SU-DHL-6 (cell line): ENCODE measurements at regions not wholly inside any gene's neighbourhood (a gene's known extent, or its start where the extent isn't known, plus 50 kb on each side); places are given as distances from the start of the nearest gene placed in this dataset.
A peak's percentile ranks its signal among the peaks of the same experiment; 100 is the strongest.

Experiments used
- H2AFZ ChIP-seq: fragments of 200-600 bp; sonication (generic); 2 replicates; pipeline ENCODE4 v1.6.1; 2014; ENCODE audit warnings: low read depth, mild to moderate bottlenecking, moderate library complexity, mixed read lengths, antibody characterized with exemption, low read length; ENCODE audit not compliant: severe bottlenecking
- H3F3A ChIP-seq: fragments of 200-600 bp; shearing (Covaris generic); 2 replicates; pipeline ENCODE4 v1.6.0; 2016; ENCODE audit warnings: antibody characterized with exemption, mild to moderate bottlenecking; ENCODE audit not compliant: insufficient read depth
- H3K27ac ChIP-seq: fragments of 200-600 bp; sonication (generic); 2 replicates; pipeline ENCODE4 v1.5.1; 2016; ENCODE audit warnings: low read depth, mild to moderate bottlenecking, low read length, moderate library complexity, mixed read lengths
- H3K27me3 ChIP-seq: fragments of 200-600 bp; sonication (generic), shearing (Covaris generic); 2 replicates; pipeline ENCODE4 v1.6.0; 2014; ENCODE audit warnings: mild to moderate bottlenecking, low read length
- H3K36me3 ChIP-seq: fragments of 200-600 bp; sonication (generic); 2 replicates; pipeline ENCODE4 v1.6.1; 2014; ENCODE audit warnings: mild to moderate bottlenecking, low read length, mixed read lengths
- H3K4me2 ChIP-seq: fragments of 300-600, 200-600 bp; shearing (Covaris generic), sonication (generic); 2 replicates; pipeline ENCODE4 v1.6.0; 2014; ENCODE audit warnings: low read length, low read depth, mild to moderate bottlenecking; ENCODE audit not compliant: poor library complexity, severe bottlenecking
- H3K4me3 ChIP-seq: fragments of 200-600 bp; sonication (generic); 2 replicates; pipeline ENCODE4 v1.5.1; 2014; ENCODE audit warnings: antibody characterized with exemption, low read length, mild to moderate bottlenecking, mixed read lengths; ENCODE audit not compliant: insufficient read depth, poor library complexity, severe bottlenecking
- H3K79me2 ChIP-seq: fragments of 200-600 bp; sonication (generic); 2 replicates; pipeline ENCODE4 v1.6.1; 2014; ENCODE audit warnings: mild to moderate bottlenecking, low read length, moderate library complexity; ENCODE audit not compliant: insufficient read depth
- H3K9ac ChIP-seq: fragments of 200-600 bp; sonication (generic); 2 replicates; pipeline ENCODE4 v1.7.0; 2014; ENCODE audit warnings: mild to moderate bottlenecking, low read length
- H3K9me2 ChIP-seq: fragments of 200-600 bp; sonication (generic); replicated peaks from 2 replicates; pipeline ENCODE4 v1.6.1; 2014; ENCODE audit warnings: low read length; ENCODE audit not compliant: insufficient read depth
- H3K9me3 ChIP-seq: fragments of 200-600 bp; sonication (generic); 2 replicates; pipeline ENCODE4 v1.6.1; 2014; ENCODE audit warnings: low read length, mixed read lengths; ENCODE audit not compliant: insufficient read depth
- H4K20me1 ChIP-seq: fragments of 200-600 bp; sonication (generic); 2 replicates; pipeline ENCODE4 v1.6.1; 2014; ENCODE audit warnings: low read depth, mild to moderate bottlenecking, antibody characterized with exemption, low read length, moderate library complexity, mixed read lengths
- CTCF ChIP-seq: fragments of 200-600 bp; sonication (generic); IDR thresholded peaks from one replicate; pipeline ENCODE4 v1.5.1; 2017; ENCODE audit warnings: antibody characterized with exemption, mild to moderate bottlenecking, low read length, moderate library complexity; ENCODE audit not compliant: insufficient read depth, poor library complexity, severe bottlenecking
- EZH2phosphoT487 ChIP-seq: fragments of 200-600 bp; sonication (generic), shearing (Covaris generic); conservative IDR thresholded peaks from 2 replicates; pipeline ENCODE4 v1.6.1; 2018; ENCODE audit warnings: mild to moderate bottlenecking, antibody characterized with exemption, low read length, moderate library complexity, mixed read lengths

GRCh38 chr11:106152013-106152412 lies 74.6 kb downstream of the AASDHPPT start:
- no peaks in the 10 kb centered on the region for H3K27me3 ChIP-seq
- no peaks in the 10 kb centered on the region for H3K9me2 ChIP-seq
- no peaks in the 10 kb centered on the region for H4K20me1 ChIP-seq
- TF ChIP-seq EZH2phosphoT487 (no peak), CTCF (no peak)
- H2AFZ ChIP-seq, result no peak overlapping the region
- no peak overlapping the region for H3K27ac ChIP-seq
- H3K9me3 ChIP-seq, result no peaks in the 10 kb centered on the region; the same call in 1 of the 2 replicates
- H3K4me2 ChIP-seq, result no peak overlapping the region
- no peak overlapping the region for H3K4me3 ChIP-seq
- no peak overlapping the region for H3K9ac ChIP-seq
- H3F3A ChIP-seq, result no peaks in the 10 kb centered on the region
- H3K36me3 ChIP-seq, result no peaks in the 10 kb centered on the region
- H3K79me2 ChIP-seq, result no peaks in the 10 kb centered on the region

GRCh38 chr11:106152824-106153223 lies 75.4 kb downstream of the AASDHPPT start:
- Histone ChIP-seq H3K36me3 (no peaks in the 10 kb centered on the region), H3K27ac (no peak overlapping the region), H3K79me2 (no peaks in the 10 kb centered on the region), H3K4me2 (no peak overlapping the region), H3K9me2 (no peaks in the 10 kb centered on the region), H3K9me3 (no peaks in the 10 kb centered on the region), H3K27me3 (no peaks in the 10 kb centered on the region), H4K20me1 (no peaks in the 10 kb centered on the region), H3K9ac (no peak overlapping the region), H3K4me3 (no peak overlapping the region), H3F3A (no peaks in the 10 kb centered on the region), H2AFZ (no peak overlapping the region)
- TF ChIP-seq EZH2phosphoT487 (no peak), CTCF (no peak)

- Histone ChIP-seq H3K9me2 (no peaks in the 10 kb centered on the region), H3K9me3 (no peaks in the 10 kb centered on the region), H3K9ac (no peak overlapping the region), H4K20me1 (no peaks in the 10 kb centered on the region), H3F3A (no peaks in the 10 kb centered on the region), H3K4me2 (no peak overlapping the region), H3K36me3 (no peaks in the 10 kb centered on the region), H3K4me3 (no peak overlapping the region), H3K27ac (no peak overlapping the region), H2AFZ (no peak overlapping the region), H3K27me3 (no peaks in the 10 kb centered on the region), H3K79me2 (no peaks in the 10 kb centered on the region)
- TF ChIP-seq CTCF (peak; percentile 24), EZH2phosphoT487 (no peak)
These were observed 79.0 kb downstream of the AASDHPPT start for GRCh38 chr11:106156290-106156937.
